SK-N-MC (cell line): ENCODE measurements at regions not wholly inside any gene's neighbourhood (a gene's known extent, or its start where the extent isn't known, plus 50 kb on each side); places are given as distances from the start of the nearest gene placed in this dataset.

Experiments
- EZH2 ChIP-seq: fragments of 200-600 bp; sonication (generic); IDR thresholded peaks from one replicate; pipeline ENCODE4 v1.6.1; 2017; ENCODE audit warnings: antibody characterized with exemption
- FOXP2 ChIP-seq: optimal IDR thresholded peaks from 2 replicates; pipeline ENCODE3; 2011; ENCODE audit warnings: mild to moderate bottlenecking, moderate library complexity; ENCODE audit not compliant: insufficient read depth; ENCODE audit errors: extremely low read length, control extremely low read depth
- POLR2AphosphoS5 ChIP-seq: IDR thresholded peaks from 2 replicates; pipeline ENCODE4 v1.6.1; 2012; ENCODE audit warnings: mild to moderate bottlenecking, low read depth, low read length, borderline replicate concordance

- no peak for TF ChIP-seq EZH2
- no peak for TF ChIP-seq POLR2AphosphoS5
- no peak for TF ChIP-seq FOXP2
Measured at GRCh38 chr13:44792096-44792495, 197.2 kb downstream of the NUFIP1 start.
